A673 (cell line): ENCODE measurements at regions not wholly inside any gene's neighbourhood (a gene's known extent, or its start where the extent isn't known, plus 50 kb on each side); places are given as distances from the start of the nearest gene placed in this dataset.

Experiments used
- BruUV-seq: library from RNA; stranded (reverse); fragments of 400-500 nt; replicated peaks from 2 replicates; lab custom pipeline; 2021; lab: Mats Ljungman, UMichigan
- CTCF ChIA-PET: fragments of 300-600 bp; sonication (Branson Sonifier 250); formaldehyde crosslinking; loops from one replicate; lab custom pipeline; 2022; ENCODE audit warnings: antibody characterized with exemption; lab: Charles Lee
- POLR2A ChIA-PET: fragments of 300-600 bp; sonication (Branson Sonifier 250); formaldehyde crosslinking; loops from one replicate; lab custom pipeline; 2022; ENCODE audit warnings: antibody characterized with exemption; ENCODE audit not compliant: low non-redundant PET; lab: Charles Lee
- DNase-seq: peaks from one replicate; pipeline ENCODE4 v3.0.0-alpha.2; 2015; ENCODE audit warnings: low spot score
- H3K27ac ChIP-seq: fragments of 200-600 bp; sonication (generic); 2 replicates; pipeline ENCODE4 v1.5.1; 2016; ENCODE audit warnings: mixed run types, low read depth, mild to moderate bottlenecking, mixed read lengths, antibody characterized with exemption, low read length; ENCODE audit not compliant: poor library complexity, severe bottlenecking
- H3K27me3 ChIP-seq: fragments of 200-600 bp; sonication (generic); replicated peaks from 2 replicates; pipeline ENCODE4 v1.6.1; 2017; ENCODE audit warnings: mixed run types, low read depth, mild to moderate bottlenecking, mixed read lengths, antibody characterized with exemption, low read length; ENCODE audit not compliant: insufficient read depth, poor library complexity
- H3K36me3 ChIP-seq: fragments of 200-600 bp; sonication (generic); 2 replicates; pipeline ENCODE4 v1.6.1; 2016; ENCODE audit warnings: mixed run types, mild to moderate bottlenecking, mixed read lengths, antibody characterized with exemption, low read length; ENCODE audit not compliant: insufficient read depth, poor library complexity, severe bottlenecking
- H3K4me1 ChIP-seq: fragments of 200-600 bp; sonication (generic); 2 replicates; pipeline ENCODE4 v1.6.1; 2017; ENCODE audit warnings: mixed run types, mild to moderate bottlenecking, mixed read lengths, antibody characterized with exemption, low read length; ENCODE audit not compliant: insufficient read depth, poor library complexity, severe bottlenecking
- H3K4me3 ChIP-seq: fragments of 200-600 bp; sonication (generic); 2 replicates; pipeline ENCODE4 v1.5.1; 2016; ENCODE audit warnings: low read depth, mixed run types, mild to moderate bottlenecking, mixed read lengths, low read length; ENCODE audit not compliant: poor library complexity, severe bottlenecking
- H3K9me3 ChIP-seq: fragments of 200-600 bp; sonication (generic); 2 replicates; pipeline ENCODE4 v1.6.1; 2016; ENCODE audit warnings: mixed run types, low read depth, mild to moderate bottlenecking, mixed read lengths, antibody characterized with exemption, low read length; ENCODE audit not compliant: poor library complexity, severe bottlenecking
- EZH2 ChIP-seq: fragments of 200-600 bp; sonication (generic); IDR thresholded peaks from 2 replicates; pipeline ENCODE4 v1.6.1; 2017; ENCODE audit warnings: borderline replicate concordance, low read depth, mild to moderate bottlenecking, mixed read lengths, antibody characterized with exemption, low read length; ENCODE audit not compliant: poor library complexity, severe bottlenecking
- intact Hi-C: fragments of 100-400 bp; cut with micrococcal nuclease; formaldehyde crosslinking; loops from one replicate; pipeline ENCODE4 v1.10.0; 2022; ENCODE audit not compliant: unreplicated experiment
- TF ChIP-seq, protein P1 (sequence below): fragments of 300-800, 200-600 bp; sonication (generic); conservative IDR thresholded peaks from 2 replicates; pipeline ENCODE4 v1.5.1; 2017; ENCODE audit warnings: low read depth, mild to moderate bottlenecking, antibody characterized with exemption, low read length, moderate library complexity, mixed read lengths

DNA sequence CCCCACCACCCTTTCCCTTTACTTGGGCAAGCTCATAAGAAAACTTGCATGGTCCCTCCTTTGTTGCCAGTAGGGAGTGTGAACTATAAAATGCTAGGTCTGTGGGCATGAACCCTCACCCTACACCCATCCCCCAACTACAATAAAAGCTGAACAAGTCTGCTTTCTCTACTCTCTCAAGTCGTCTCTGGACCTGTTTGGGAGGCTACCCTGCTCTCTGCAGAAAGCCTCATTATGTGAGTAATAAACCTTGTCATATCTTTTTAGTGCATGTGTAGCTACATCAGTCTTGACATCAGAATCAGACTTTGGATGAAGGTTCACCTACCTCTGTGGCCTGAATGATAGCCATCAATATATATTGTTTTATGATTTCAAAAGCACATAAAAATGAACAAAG lies 155.4 kb upstream of the FAM241A start:
- intact Hi-C loops: no loop called here
- H3K4me1 ChIP-seq: no peaks in the 10 kb centered on the region
- TF ChIP-seq EZH2: no peak
- TF ChIP-seq, protein P1, sequence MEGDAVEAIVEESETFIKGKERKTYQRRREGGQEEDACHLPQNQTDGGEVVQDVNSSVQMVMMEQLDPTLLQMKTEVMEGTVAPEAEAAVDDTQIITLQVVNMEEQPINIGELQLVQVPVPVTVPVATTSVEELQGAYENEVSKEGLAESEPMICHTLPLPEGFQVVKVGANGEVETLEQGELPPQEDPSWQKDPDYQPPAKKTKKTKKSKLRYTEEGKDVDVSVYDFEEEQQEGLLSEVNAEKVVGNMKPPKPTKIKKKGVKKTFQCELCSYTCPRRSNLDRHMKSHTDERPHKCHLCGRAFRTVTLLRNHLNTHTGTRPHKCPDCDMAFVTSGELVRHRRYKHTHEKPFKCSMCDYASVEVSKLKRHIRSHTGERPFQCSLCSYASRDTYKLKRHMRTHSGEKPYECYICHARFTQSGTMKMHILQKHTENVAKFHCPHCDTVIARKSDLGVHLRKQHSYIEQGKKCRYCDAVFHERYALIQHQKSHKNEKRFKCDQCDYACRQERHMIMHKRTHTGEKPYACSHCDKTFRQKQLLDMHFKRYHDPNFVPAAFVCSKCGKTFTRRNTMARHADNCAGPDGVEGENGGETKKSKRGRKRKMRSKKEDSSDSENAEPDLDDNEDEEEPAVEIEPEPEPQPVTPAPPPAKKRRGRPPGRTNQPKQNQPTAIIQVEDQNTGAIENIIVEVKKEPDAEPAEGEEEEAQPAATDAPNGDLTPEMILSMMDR: no peak
- no peaks in the 10 kb centered on the region for H3K27me3 ChIP-seq
- no peak for DNase-seq
- H3K4me3 ChIP-seq: no peak overlapping the region
- no peak overlapping the region for H3K27ac ChIP-seq
- ChIA-PET POLR2A (no interaction called here), CTCF (no interaction called here)
- no TSS peak for BruUV-seq
- no peaks in the 10 kb centered on the region for H3K36me3 ChIP-seq
- H3K9me3 ChIP-seq: no peaks in the 10 kb centered on the region

DNA sequence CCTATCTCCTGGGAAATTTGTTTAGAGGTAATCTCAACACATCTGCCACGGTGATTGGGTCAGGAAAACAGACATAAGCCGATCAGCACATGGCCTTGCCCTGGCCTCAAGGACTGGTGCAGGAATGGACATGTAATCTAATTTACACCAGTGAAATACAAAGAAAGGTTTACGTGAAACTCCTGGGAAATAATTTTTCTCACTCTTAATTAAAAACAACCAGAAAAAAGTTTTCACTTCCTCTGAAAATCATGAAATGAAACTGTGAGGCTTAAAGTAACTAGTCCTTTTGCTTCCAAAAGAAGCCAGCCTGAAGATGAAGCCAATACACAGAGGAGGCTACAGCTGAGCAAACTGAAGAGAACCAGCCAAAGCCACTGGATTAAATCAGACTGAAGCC lies 154.1 kb upstream of the FAM241A start:
- ChIA-PET CTCF (no interaction called here), POLR2A (no interaction called here)

DNA sequence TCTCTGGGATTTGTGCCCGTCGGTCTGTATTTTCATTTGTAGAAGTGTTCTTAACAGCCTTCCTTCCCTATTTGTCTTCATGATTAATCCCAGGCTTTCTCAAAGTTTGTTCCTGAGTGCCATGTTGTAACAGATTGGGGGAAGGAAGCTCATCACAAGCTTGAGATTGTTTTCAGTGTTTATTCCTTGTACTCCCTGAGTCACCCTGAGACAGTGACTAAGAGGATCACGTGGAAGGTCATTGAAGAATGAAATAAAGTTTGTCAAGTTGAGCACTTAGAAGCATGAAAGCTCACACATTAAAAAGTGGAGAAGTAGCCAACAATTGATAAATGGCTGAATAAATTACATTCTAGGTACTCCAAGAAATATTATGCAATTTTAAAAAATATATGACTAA lies 153.5 kb upstream of the FAM241A start:
- no peak overlapping the region for H3K4me3 ChIP-seq
- H3K4me1 ChIP-seq: no peaks in the 10 kb centered on the region
- ChIA-PET CTCF (no interaction called here), POLR2A (no interaction called here)
- H3K27ac ChIP-seq: no peak overlapping the region
- DNase-seq: peak; percentile 17
- H3K27me3 ChIP-seq: no peaks in the 10 kb centered on the region
- intact Hi-C loops: no loop called here
- BruUV-seq: no TSS peak
- TF ChIP-seq EZH2: no peak
- TF ChIP-seq, protein P1: no peak
- no peaks in the 10 kb centered on the region for H3K36me3 ChIP-seq
- H3K9me3 ChIP-seq: no peaks in the 10 kb centered on the region

More for the DNA sequence above, 154.1 kb upstream of the FAM241A start:
- H3K36me3 ChIP-seq: no peaks in the 10 kb centered on the region
- TF ChIP-seq EZH2: no peak
- H3K27ac ChIP-seq: no peak overlapping the region
- DNase-seq: no peak
- BruUV-seq: no TSS peak
- H3K4me1 ChIP-seq: no peaks in the 10 kb centered on the region
- intact Hi-C loops: no loop called here
- no peaks in the 10 kb centered on the region for H3K9me3 ChIP-seq
- no peaks in the 10 kb centered on the region for H3K27me3 ChIP-seq
- no peak overlapping the region for H3K4me3 ChIP-seq

DNA sequence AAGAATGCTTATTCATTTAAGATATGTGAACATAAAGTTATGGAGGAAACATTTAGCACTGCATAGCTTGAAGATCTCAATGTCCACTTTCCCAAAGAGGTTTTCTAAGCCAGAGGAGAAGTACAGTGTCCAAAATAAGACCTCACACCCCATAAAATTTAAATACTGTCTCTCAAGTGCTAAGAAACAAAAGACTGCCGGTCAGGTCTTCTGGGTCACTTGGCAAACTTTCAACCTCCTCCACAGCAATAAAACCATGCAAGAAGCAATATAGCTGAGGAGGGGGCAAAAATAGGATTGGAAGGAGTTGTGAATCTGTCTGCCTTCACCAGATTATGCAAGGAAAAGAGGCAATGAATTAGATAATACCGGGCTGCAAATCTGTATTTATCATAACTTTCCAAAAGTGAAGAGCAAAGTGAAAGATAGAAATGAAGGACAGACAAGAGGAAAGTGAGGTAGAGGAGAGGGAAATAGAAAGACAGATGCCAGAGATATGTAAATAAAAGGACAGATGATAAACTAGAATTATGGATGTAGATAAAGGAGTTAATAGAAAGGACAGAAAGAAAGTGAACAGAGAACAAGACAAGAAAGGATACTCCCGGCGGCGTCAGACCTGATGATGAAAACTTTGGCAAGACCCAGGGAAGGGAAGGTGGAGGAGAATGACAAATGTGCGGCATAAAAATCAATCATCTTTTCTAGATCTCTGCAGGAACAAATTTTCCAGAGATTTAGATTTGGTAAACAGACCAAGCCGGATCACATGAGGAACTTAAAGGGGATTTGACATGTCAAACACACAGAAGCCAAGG lies 152.7 kb upstream of the FAM241A start:
- Histone ChIP-seq H3K27me3 (no peaks in the 10 kb centered on the region), H3K27ac (no peak overlapping the region), H3K4me1 (no peaks in the 10 kb centered on the region), H3K4me3 (no peak overlapping the region), H3K36me3 (no peaks in the 10 kb centered on the region), H3K9me3 (no peaks in the 10 kb centered on the region)
- POLR2A ChIA-PET: no interaction called here
- TF ChIP-seq, protein P1: no peak
- no peak for TF ChIP-seq EZH2
- intact Hi-C loops: no loop called here
- BruUV-seq: no TSS peak
- CTCF ChIA-PET: no interaction called here
- no peak for DNase-seq
